Chondrocyte (in vitro differentiated cells): ENCODE measurements at regions not wholly inside any gene's neighbourhood (a gene's known extent, or its start where the extent isn't known, plus 50 kb on each side); places are given as distances from the start of the nearest gene placed in this dataset.
"Not testable (repeated sequence)": the region's sequence is repeated elsewhere in the genome, so short reads cannot be mapped to it uniquely, and the experiment has no call there.

Experiments
- DNase-seq: peaks from one replicate; pipeline ENCODE4 v3.0.0; 2021; ENCODE audit warnings: mixed read lengths, low spot score
- H3K27ac Mint-ChIP-seq: one replicate; pipeline ENCODE4 v1.8.0; 2021; ENCODE audit warnings: mild to moderate bottlenecking, moderate library complexity, mixed read lengths; ENCODE audit not compliant: unreplicated experiment
- H3K27me3 Mint-ChIP-seq: 2 replicates; pipeline ENCODE4 v1.8.0; 2021; ENCODE audit warnings: low read depth, mixed read lengths
- H3K36me3 Mint-ChIP-seq: 2 replicates; pipeline ENCODE4 v1.8.0; 2021; ENCODE audit warnings: low read depth, mixed read lengths
- H3K4me1 Mint-ChIP-seq: 2 replicates; pipeline ENCODE4 v1.8.0; 2021; ENCODE audit warnings: low read depth, mild to moderate bottlenecking, mixed read lengths
- H3K4me3 Mint-ChIP-seq: one replicate; pipeline ENCODE4 v1.8.0; 2021; ENCODE audit warnings: mild to moderate bottlenecking, moderate library complexity, mixed read lengths; ENCODE audit not compliant: unreplicated experiment
- H3K9me3 Mint-ChIP-seq: 2 replicates; pipeline ENCODE4 v1.8.0; 2021; ENCODE audit warnings: low read depth, mixed read lengths
- TF ChIP-seq, protein P1 (sequence below): fragments of 200-600 bp; sonication (generic); IDR thresholded peaks from 2 replicates; pipeline ENCODE4 v1.5.0; 2021; ENCODE audit warnings: antibody characterized with exemption, mild to moderate bottlenecking, moderate library complexity

DNA sequence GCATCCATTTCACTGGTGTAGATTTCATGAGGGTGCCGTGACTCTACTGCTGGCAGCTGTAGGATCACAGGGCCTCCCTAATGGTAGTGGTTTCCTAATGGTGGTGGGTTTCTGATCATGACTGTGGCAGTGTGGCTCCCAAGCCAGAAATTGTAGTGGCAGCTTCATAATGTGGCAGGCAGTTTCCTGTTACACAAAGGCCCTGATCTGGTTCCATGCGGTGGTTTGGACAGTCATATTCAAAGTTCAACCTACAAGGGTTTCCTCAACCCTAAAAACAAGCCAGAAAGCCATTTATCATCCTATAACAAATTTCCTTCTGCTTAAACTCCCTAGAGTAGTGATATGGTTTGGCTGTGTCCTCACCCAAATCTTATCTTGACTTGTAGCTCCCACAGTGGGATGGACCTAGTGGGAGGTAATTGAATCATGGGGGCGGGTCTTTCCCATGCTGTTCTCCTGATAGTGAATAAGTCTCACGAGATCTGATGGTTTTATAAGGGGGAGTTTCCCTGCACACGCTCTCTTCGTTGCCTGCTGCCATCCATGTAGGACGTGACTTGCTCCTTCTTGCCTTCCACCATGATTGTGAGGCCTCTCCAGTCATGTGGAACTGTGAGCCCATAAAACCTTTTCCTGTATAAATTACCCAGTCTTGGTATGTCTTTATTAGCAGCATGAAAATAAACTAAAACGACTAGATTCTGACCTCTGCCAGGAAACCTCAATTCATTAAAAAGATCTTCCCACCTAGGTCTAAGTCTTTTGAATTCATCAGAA is 257.1 kb downstream of the EFCAB11 start:
- H3K27me3 Mint-ChIP-seq, result no peaks in the 10 kb centered on the region
- no peak overlapping the region for H3K27ac Mint-ChIP-seq
- no peak for DNase-seq
- peaks cover 11% of the 10 kb centered on the region for H3K4me1 Mint-ChIP-seq
- no peaks in the 10 kb centered on the region for H3K36me3 Mint-ChIP-seq
- TF ChIP-seq, protein P1, sequence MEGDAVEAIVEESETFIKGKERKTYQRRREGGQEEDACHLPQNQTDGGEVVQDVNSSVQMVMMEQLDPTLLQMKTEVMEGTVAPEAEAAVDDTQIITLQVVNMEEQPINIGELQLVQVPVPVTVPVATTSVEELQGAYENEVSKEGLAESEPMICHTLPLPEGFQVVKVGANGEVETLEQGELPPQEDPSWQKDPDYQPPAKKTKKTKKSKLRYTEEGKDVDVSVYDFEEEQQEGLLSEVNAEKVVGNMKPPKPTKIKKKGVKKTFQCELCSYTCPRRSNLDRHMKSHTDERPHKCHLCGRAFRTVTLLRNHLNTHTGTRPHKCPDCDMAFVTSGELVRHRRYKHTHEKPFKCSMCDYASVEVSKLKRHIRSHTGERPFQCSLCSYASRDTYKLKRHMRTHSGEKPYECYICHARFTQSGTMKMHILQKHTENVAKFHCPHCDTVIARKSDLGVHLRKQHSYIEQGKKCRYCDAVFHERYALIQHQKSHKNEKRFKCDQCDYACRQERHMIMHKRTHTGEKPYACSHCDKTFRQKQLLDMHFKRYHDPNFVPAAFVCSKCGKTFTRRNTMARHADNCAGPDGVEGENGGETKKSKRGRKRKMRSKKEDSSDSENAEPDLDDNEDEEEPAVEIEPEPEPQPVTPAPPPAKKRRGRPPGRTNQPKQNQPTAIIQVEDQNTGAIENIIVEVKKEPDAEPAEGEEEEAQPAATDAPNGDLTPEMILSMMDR, result no peak
- peaks cover 4% of the 10 kb centered on the region for H3K9me3 Mint-ChIP-seq
- no peak overlapping the region for H3K4me3 Mint-ChIP-seq

DNA sequence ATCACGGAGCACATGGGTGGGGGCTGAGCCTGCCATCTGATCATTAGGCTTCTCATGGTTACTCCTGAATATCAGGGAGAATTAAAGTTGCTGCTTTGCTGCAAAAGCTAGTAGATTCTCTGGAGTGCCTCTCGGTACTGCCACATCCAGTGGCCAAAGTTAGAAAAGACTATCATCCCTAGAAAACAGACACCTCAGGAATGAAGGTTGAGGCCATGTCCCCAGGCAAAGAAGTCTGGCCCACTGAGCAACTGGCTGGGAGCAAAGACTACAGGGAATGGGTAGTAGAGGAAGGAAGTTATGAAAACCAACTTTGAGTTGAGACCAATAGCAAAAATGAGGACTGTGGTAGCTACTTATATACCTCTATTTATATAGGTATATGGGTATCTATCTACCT is 258.7 kb downstream of the EFCAB11 start:
- Mint-ChIP-seq H3K36me3 (no peaks in the 10 kb centered on the region), H3K4me1 (no peaks in the 10 kb centered on the region), H3K27ac (no peak overlapping the region), H3K4me3 (no peak overlapping the region), H3K9me3 (peaks cover 4% of the 10 kb centered on the region), H3K27me3 (no peaks in the 10 kb centered on the region)
- DNase-seq, result no peak
- TF ChIP-seq, protein P1, result no peak

GRCh38 chr14:89690139-89690538 is 264.4 kb downstream of the EFCAB11 start:
- no peak for DNase-seq
- no peaks in the 10 kb centered on the region for H3K27me3 Mint-ChIP-seq
- TF ChIP-seq, protein P1, result no peak
- H3K4me1 Mint-ChIP-seq, result peaks cover 4% of the 10 kb centered on the region
- H3K4me3 Mint-ChIP-seq, result no peak overlapping the region
- H3K27ac Mint-ChIP-seq, result no peak overlapping the region
- H3K36me3 Mint-ChIP-seq, result no peaks in the 10 kb centered on the region
- H3K9me3 Mint-ChIP-seq, result no peaks in the 10 kb centered on the region

DNA sequence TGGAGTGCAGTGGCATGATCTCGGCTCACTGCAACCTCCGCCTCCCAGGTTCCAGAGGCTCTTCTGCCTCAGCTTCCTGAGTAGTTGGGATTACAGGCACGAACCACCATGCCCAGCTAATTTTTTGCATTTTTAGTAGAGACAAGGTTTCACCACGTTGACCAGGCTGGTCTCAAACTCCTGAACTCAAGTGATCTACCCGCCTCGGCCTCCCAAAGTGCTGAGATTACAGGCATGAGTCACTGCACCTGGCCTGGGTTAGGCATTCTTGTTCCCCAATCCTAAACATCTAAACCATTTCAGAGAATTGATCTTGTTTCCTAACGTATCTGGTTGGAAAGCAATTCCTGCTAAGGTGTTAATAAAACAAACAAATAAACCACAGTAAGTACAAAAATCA is 264.8 kb downstream of the EFCAB11 start:
- H3K27me3 Mint-ChIP-seq, H3K36me3 Mint-ChIP-seq, H3K9me3 Mint-ChIP-seq, DNase-seq, H3K4me3 Mint-ChIP-seq, H3K27ac Mint-ChIP-seq, H3K4me1 Mint-ChIP-seq: not testable (repeated sequence)

GRCh38 chr14:89688507-89689211 is 265.9 kb downstream of the EFCAB11 start:
- H3K27ac Mint-ChIP-seq, result no peak overlapping the region
- H3K36me3 Mint-ChIP-seq, result no peaks in the 10 kb centered on the region
- no peak overlapping the region for H3K4me3 Mint-ChIP-seq
- TF ChIP-seq, protein P1, result no peak
- DNase-seq, result no peak
- H3K27me3 Mint-ChIP-seq, result no peaks in the 10 kb centered on the region
- H3K4me1 Mint-ChIP-seq, result peaks cover 4% of the 10 kb centered on the region
- H3K9me3 Mint-ChIP-seq, result peaks cover 2% of the 10 kb centered on the region

- H3K27me3 Mint-ChIP-seq, DNase-seq, H3K27ac Mint-ChIP-seq, H3K4me1 Mint-ChIP-seq, H3K4me3 Mint-ChIP-seq, H3K36me3 Mint-ChIP-seq, H3K9me3 Mint-ChIP-seq: not testable (repeated sequence)
Measured at GRCh38 chr14:89687129-89687528, 267.4 kb downstream of the EFCAB11 start.
